ENCODE measurements at regions not wholly inside any gene's neighbourhood (a gene's known extent, or its start where the extent isn't known, plus 50 kb on each side); places are given as distances from the start of the nearest gene placed in this dataset.
"Not testable (repeated sequence)": the region's sequence is repeated elsewhere in the genome, so short reads cannot be mapped to it uniquely, and the experiment has no call there.

DNA sequence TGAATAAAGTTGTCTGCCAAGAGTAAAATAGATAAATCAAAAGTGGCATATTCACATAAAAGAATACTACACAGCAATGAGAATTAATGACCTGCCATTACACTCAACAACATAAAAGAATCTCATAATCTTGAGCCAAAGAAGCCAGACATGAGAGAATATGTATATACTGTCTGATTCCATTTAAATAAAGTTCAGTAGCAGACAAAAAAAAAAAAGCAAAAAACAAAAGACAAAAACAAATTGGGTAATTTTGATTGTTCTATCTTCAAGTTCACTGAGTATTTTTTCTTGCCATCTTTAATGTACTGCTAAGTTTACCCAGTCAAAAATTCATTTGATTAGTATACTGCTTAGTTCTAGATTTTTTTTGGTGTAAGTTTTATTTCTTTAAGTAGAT is 87.9 kb upstream of the TRPC7 start:
- intact Hi-C loops (cut with micrococcal nuclease): no loop called here
- Histone ChIP-seq H3K79me1 (ENCODE audit: low read depth in 1 of 2, low read length in 2 of 2) (no peaks in the 10 kb centered on the region), H3K56ac (ENCODE audit: extremely low read depth, insufficient read depth, low read length) (no peak overlapping the region), H2AK9ac (replicated peaks; ENCODE audit: low read depth, low read length, poor library complexity) (no peak overlapping the region), H2BK15ac (ENCODE audit: low read depth, low read length) (no peak overlapping the region), H3K27ac (ENCODE audit: insufficient read depth, low read length) (no peak overlapping the region), H3K9me3 (ENCODE audit: control insufficient read depth, insufficient read depth, low read length) (no peaks in the 10 kb centered on the region; the same call in 1 of the 2 replicates), H3K14ac (replicated peaks; ENCODE audit: low read depth, low read length) (no peak overlapping the region), H4K20me1 (ENCODE audit: insufficient read depth, low read length) (no peaks in the 10 kb centered on the region), H4K91ac (ENCODE audit: insufficient read depth, low read depth, low read length) (no peak overlapping the region), H3K36me3 (ENCODE audit: control insufficient read depth, insufficient read depth, low read length) (no peaks in the 10 kb centered on the region), H3K18ac (ENCODE audit: low read depth, low read length) (no peak overlapping the region), H2AFZ (replicated peaks; ENCODE audit: low read length, poor library complexity) (no peak overlapping the region), H3K9ac (ENCODE audit: low read depth, low read length) (no peak overlapping the region), H3K4ac (ENCODE audit: low read depth, low read length) (no peak overlapping the region), H2BK5ac (ENCODE audit: low read depth, low read length, poor library complexity, severe bottlenecking) (no peak overlapping the region), H3K4me2 (ENCODE audit: low read depth, low read length) (no peak overlapping the region), H4K5ac (ENCODE audit: low read depth, low read length) (no peak overlapping the region), H2BK120ac (ENCODE audit: low read depth, low read length) (no peak overlapping the region), H3K4me3 (ENCODE audit: insufficient read depth, low read depth, low read length) (no peak overlapping the region), H2BK20ac (ENCODE audit: low read depth, low read length) (no peak overlapping the region), H4K8ac (ENCODE audit: low read depth in 2 of 2, low read length in 2 of 2) (no peak overlapping the region), H3K23ac (ENCODE audit: low read depth, low read length) (no peak overlapping the region), H3K9me1 (ENCODE audit: insufficient read depth, low read length) (no peaks in the 10 kb centered on the region), H3K27me3 (ENCODE audit: control insufficient read depth, insufficient read depth, low read length) (no peaks in the 10 kb centered on the region), H2AK5ac (ENCODE audit: low read depth, low read length) (no peak overlapping the region), H3K4me1 (ENCODE audit: control insufficient read depth, insufficient read depth, low read length) (no peaks in the 10 kb centered on the region)
- dilution Hi-C loops (cut with HindIII; ENCODE audit: low sequenced_read_pairs, unreplicated experiment): no loop called here
- POLR2A ChIA-PET (ENCODE audit: unreplicated experiment): no interaction called here
- TF ChIP-seq CEBPB (IDR thresholded peaks at IDR 0.05; ENCODE audit: low read depth, low read length): no peak
- TF ChIP-seq, protein P1, sequence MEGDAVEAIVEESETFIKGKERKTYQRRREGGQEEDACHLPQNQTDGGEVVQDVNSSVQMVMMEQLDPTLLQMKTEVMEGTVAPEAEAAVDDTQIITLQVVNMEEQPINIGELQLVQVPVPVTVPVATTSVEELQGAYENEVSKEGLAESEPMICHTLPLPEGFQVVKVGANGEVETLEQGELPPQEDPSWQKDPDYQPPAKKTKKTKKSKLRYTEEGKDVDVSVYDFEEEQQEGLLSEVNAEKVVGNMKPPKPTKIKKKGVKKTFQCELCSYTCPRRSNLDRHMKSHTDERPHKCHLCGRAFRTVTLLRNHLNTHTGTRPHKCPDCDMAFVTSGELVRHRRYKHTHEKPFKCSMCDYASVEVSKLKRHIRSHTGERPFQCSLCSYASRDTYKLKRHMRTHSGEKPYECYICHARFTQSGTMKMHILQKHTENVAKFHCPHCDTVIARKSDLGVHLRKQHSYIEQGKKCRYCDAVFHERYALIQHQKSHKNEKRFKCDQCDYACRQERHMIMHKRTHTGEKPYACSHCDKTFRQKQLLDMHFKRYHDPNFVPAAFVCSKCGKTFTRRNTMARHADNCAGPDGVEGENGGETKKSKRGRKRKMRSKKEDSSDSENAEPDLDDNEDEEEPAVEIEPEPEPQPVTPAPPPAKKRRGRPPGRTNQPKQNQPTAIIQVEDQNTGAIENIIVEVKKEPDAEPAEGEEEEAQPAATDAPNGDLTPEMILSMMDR (conservative IDR thresholded peaks at IDR 0.05; ENCODE audit: low read depth, low read length): no peak
- no peak for TF ChIP-seq RFX5 (IDR thresholded peaks at IDR 0.05; ENCODE audit: low read depth, low read length)
- no peak for TF ChIP-seq SMC3 (IDR thresholded peaks at IDR 0.05; ENCODE audit: low read depth, low read length)
- TF ChIP-seq, protein P2, sequence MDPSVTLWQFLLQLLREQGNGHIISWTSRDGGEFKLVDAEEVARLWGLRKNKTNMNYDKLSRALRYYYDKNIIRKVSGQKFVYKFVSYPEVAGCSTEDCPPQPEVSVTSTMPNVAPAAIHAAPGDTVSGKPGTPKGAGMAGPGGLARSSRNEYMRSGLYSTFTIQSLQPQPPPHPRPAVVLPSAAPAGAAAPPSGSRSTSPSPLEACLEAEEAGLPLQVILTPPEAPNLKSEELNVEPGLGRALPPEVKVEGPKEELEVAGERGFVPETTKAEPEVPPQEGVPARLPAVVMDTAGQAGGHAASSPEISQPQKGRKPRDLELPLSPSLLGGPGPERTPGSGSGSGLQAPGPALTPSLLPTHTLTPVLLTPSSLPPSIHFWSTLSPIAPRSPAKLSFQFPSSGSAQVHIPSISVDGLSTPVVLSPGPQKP (IDR thresholded peaks at IDR 0.05; ENCODE audit: borderline replicate concordance, low read depth, low read length): no peak
- TF ChIP-seq RAD21 (IDR thresholded peaks at IDR 0.05; ENCODE audit: low read length): no peak
- no peak for TF ChIP-seq MAFK (IDR thresholded peaks at IDR 0.05; ENCODE audit: low read depth, low read length)
- in situ Hi-C loops (cut with MboI; ENCODE audit: low sequenced_read_pairs): no loop called here
- CTCF ChIA-PET: no interaction called here
- DNase-seq (no peak), ATAC-seq (ENCODE audit: low read depth) (no peak)
- BruUV-seq (replicated peaks): no TSS peak

DNA sequence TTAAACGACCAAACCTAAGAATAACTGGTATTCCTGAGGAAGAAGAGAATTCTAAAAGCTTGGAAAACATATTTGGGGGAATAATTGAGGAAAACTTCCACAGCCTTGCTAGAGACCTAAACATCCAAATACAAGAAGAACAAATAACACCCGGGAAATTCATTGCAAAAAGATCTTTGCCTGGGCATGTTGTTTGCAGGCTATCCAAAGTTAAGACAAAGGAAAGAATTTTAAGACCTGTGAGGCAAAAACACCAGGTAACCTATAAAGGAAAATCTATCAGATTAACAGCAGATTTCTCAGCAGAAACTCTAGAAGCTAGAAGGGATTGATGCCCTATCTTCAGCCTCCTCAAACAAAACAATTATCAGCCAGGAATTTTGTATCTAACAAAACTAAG is 82.2 kb upstream of the TRPC7 start:
- H3K23ac ChIP-seq (ENCODE audit: low read depth, low read length); H3K4me1 ChIP-seq (ENCODE audit: control insufficient read depth, insufficient read depth, low read length); H2AFZ ChIP-seq (replicated peaks; ENCODE audit: low read length, poor library complexity); H4K20me1 ChIP-seq (ENCODE audit: insufficient read depth, low read length); H2BK120ac ChIP-seq (ENCODE audit: low read depth, low read length); H3K27ac ChIP-seq (ENCODE audit: insufficient read depth, low read length); BruUV-seq (replicated peaks); H3K18ac ChIP-seq (ENCODE audit: low read depth, low read length); H4K8ac ChIP-seq (ENCODE audit: low read depth in 2 of 2, low read length in 2 of 2); H3K14ac ChIP-seq (replicated peaks; ENCODE audit: low read depth, low read length); H2AK5ac ChIP-seq (ENCODE audit: low read depth, low read length); H3K9me3 ChIP-seq (ENCODE audit: control insufficient read depth, insufficient read depth, low read length); ATAC-seq (ENCODE audit: low read depth); H3K27me3 ChIP-seq (ENCODE audit: control insufficient read depth, insufficient read depth, low read length); H3K9me1 ChIP-seq (ENCODE audit: insufficient read depth, low read length); H2BK5ac ChIP-seq (ENCODE audit: low read depth, low read length, poor library complexity, severe bottlenecking); CTCF ChIA-PET; H2BK20ac ChIP-seq (ENCODE audit: low read depth, low read length); H3K4me2 ChIP-seq (ENCODE audit: low read depth, low read length); H2BK15ac ChIP-seq (ENCODE audit: low read depth, low read length); H3K9ac ChIP-seq (ENCODE audit: low read depth, low read length); H3K4ac ChIP-seq (ENCODE audit: low read depth, low read length); H4K91ac ChIP-seq (ENCODE audit: insufficient read depth, low read depth, low read length); H2AK9ac ChIP-seq (replicated peaks; ENCODE audit: low read depth, low read length, poor library complexity); H3K4me3 ChIP-seq (ENCODE audit: insufficient read depth, low read depth, low read length); dilution Hi-C loops (cut with HindIII; ENCODE audit: low sequenced_read_pairs, unreplicated experiment); DNase-seq; POLR2A ChIA-PET (ENCODE audit: unreplicated experiment); H3K79me1 ChIP-seq (ENCODE audit: low read depth in 1 of 2, low read length in 2 of 2); H4K5ac ChIP-seq (ENCODE audit: low read depth, low read length); in situ Hi-C loops (cut with MboI; ENCODE audit: low sequenced_read_pairs); intact Hi-C loops (cut with micrococcal nuclease); H3K56ac ChIP-seq (ENCODE audit: extremely low read depth, insufficient read depth, low read length); H3K36me3 ChIP-seq (ENCODE audit: control insufficient read depth, insufficient read depth, low read length): not testable (repeated sequence)
- no CpG with 5 or more reads among the region's 2 CpGs for whole genome bisulfite sequencing, 2 experiments (ENCODE audit: extremely low coverage in 2 of 2, insufficient read length in 1 of 2)

Data from IMR-90 (cell line).